Bronchial epithelial cell (primary cell): ENCODE measurements at regions not wholly inside any gene's neighbourhood (a gene's known extent, or its start where the extent isn't known, plus 50 kb on each side); places are given as distances from the start of the nearest gene placed in this dataset.

Experiments used
- DNase-seq: peaks from one replicate; pipeline ENCODE4 v3.0.0-alpha.2; 2010; ENCODE audit warnings: low read depth
- FAIRE-seq: peaks from 2 replicates; lab custom pipeline; 2011; peaks lifted over from hg19 to GRCh38; lab: Jason Lieb, UNC
- H3K27me3 ChIP-seq: 2 replicates; pipeline ENCODE4 v1.5.1; 2011; ENCODE audit warnings: low read length; ENCODE audit not compliant: control insufficient read depth, insufficient read depth
- H3K36me3 ChIP-seq: 2 replicates; pipeline ENCODE4 v1.5.1; 2011; ENCODE audit warnings: low read length; ENCODE audit not compliant: control insufficient read depth, insufficient read depth
- H3K4me3 ChIP-seq: 2 replicates; pipeline ENCODE4 v1.5.1; 2011; ENCODE audit warnings: mild to moderate bottlenecking, low read depth, low read length, control low read depth
- CTCF ChIP-seq: IDR thresholded peaks from 2 replicates; pipeline ENCODE4 v1.5.1; 2011; ENCODE audit warnings: mild to moderate bottlenecking, moderate library complexity, low read length, control low read depth, inconsistent platforms; ENCODE audit not compliant: insufficient read depth, severe bottlenecking

DNA sequence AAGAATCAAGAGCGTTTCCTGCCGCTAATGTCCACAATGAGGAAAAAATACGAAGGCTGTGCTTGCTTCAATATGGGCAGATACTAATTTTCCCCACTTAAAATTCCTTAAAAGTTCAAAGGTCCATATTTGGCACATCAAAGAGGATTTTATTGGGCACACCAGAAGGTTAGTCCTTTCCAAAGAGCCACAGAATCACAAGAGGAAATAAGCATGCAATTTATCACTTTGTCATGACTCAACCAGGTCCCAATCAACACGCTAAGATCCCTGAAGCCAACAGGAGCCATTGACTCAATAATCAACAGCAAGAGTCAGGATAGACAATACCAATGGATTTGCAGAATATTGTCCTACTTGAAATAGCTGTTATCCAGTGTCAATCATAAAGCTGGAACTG lies 80.6 kb downstream of the MAP1LC3B2 start:
- Histone ChIP-seq H3K4me3 (no peak overlapping the region), H3K27me3 (no peaks in the 10 kb centered on the region)
- no peak for TF ChIP-seq CTCF

DNA sequence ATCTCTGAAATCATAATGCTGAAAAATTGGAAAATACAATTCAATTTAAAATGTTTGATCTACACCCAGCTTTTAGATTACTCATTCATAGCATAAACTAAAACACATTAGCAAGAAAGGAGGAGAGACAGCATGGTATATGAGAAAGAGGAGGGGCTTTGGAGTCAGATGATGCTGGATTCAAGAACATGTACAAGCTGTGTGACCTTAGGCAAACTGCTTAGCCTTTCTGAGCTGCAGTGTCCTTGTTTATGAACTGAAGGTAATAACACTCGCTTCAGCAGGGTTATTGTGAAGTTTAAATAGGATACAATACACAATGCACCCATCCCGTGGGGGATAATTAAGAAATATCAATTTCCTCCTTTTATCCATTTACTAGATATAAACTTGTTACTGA lies 79.2 kb downstream of the MAP1LC3B2 start:
- DNase-seq (no peak), FAIRE-seq (no peak)
- TF ChIP-seq CTCF, result no peak
- H3K36me3 ChIP-seq, result no peaks in the 10 kb centered on the region
- H3K27me3 ChIP-seq, result no peaks in the 10 kb centered on the region
- no peak overlapping the region for H3K4me3 ChIP-seq

More for the DNA sequence above, 80.6 kb downstream of the MAP1LC3B2 start:
- DNase-seq (no peak), FAIRE-seq (no peak)
- H3K36me3 ChIP-seq, result no peaks in the 10 kb centered on the region

DNA sequence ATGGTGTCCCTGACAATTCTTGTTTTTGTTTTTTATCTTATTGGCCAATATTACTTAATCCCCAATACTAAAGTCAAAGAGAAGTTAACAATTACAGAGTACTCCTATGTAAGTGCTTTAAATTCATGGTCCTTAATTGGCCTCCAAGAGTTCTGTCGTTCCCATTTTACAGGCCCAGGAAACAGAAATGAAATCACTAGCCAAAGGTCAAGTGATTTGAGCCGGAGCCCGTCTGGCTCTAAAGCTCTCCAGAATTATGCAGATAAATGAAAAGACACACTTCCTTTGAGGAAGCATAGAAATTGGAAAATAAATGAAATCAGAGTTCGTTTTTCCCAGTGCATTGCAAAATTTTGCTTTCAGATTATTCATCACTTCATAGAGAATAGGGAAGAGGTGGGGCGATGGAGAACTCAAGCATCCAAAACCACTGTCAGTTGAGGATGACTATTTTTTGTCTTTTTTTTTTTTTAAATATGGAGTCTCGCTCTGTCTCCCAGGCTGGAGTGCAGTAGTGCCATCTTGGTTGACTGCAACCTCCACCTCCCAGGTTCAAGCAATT lies 78.5 kb downstream of the MAP1LC3B2 start:
- DNase-seq, result no peak
- no peak for FAIRE-seq
- no peak for TF ChIP-seq CTCF
- Histone ChIP-seq H3K4me3 (no peak overlapping the region), H3K27me3 (no peaks in the 10 kb centered on the region), H3K36me3 (no peaks in the 10 kb centered on the region)

GRCh38 chr12:116636608-116637519 lies 77.7 kb downstream of the MAP1LC3B2 start:
- no peaks in the 10 kb centered on the region for H3K36me3 ChIP-seq
- TF ChIP-seq CTCF, result no peak
- no peak overlapping the region for H3K4me3 ChIP-seq
- H3K27me3 ChIP-seq, result no peaks in the 10 kb centered on the region
- DNase-seq, result no peak
- no peak for FAIRE-seq

GRCh38 chr12:116635487-116635886 lies 76.3 kb downstream of the MAP1LC3B2 start:
- Histone ChIP-seq H3K27me3 (no peaks in the 10 kb centered on the region), H3K4me3 (no peak overlapping the region), H3K36me3 (no peaks in the 10 kb centered on the region)
- no peak for TF ChIP-seq CTCF
- FAIRE-seq (no peak), DNase-seq (no peak)
